H1 (cell line): ENCODE measurements at regions not wholly inside any gene's neighbourhood (a gene's known extent, or its start where the extent isn't known, plus 50 kb on each side); places are given as distances from the start of the nearest gene placed in this dataset.

Source experiments
- CTCF ChIA-PET: fragments of 300-600 bp; sonication (Branson Sonifier 250); formaldehyde crosslinking; loops from one replicate; lab custom pipeline; 2021; ENCODE audit not compliant: partially characterized antibody; lab: Charles Lee
- POLR2A ChIA-PET: fragments of 300-600 bp; sonication (Branson Sonifier 250); formaldehyde crosslinking; loops from one replicate; lab custom pipeline; 2021; ENCODE audit warnings: inconsistent platforms; ENCODE audit not compliant: partially characterized antibody; lab: Charles Lee
- DNase-seq, 2 experiments: peaks; one replicate each; pipeline versions ENCODE4 v3.0.0 to v3.0.0-alpha.2; 2010 to 2022; ENCODE audit warnings: low spot score in 2 of 2, low read depth in 1 of 2, mixed read lengths in 1 of 2
- FAIRE-seq: peaks from 2 replicates; lab custom pipeline; 2011; peaks lifted over from hg19 to GRCh38; lab: Jason Lieb, UNC
- H2AFZ ChIP-seq: 2 replicates; pipeline ENCODE4 v1.8.1; 2012; ENCODE audit warnings: low read length, inconsistent platforms
- H2AK5ac ChIP-seq: 2 replicates; pipeline ENCODE4 v1.6.1; 2013; ENCODE audit warnings: low read depth, low read length
- H2BK120ac ChIP-seq: replicated peaks from 2 replicates; pipeline ENCODE3; 2013; ENCODE audit warnings: low read depth, low read length, inconsistent platforms
- H2BK12ac ChIP-seq: 2 replicates; pipeline ENCODE4 v1.6.1; 2013; ENCODE audit warnings: low read depth, low read length
- H2BK15ac ChIP-seq: 2 replicates; pipeline ENCODE4 v1.6.1; 2013; ENCODE audit warnings: low read length
- H2BK20ac ChIP-seq: 2 replicates; pipeline ENCODE4 v1.6.1; 2013; ENCODE audit warnings: low read length
- H2BK5ac ChIP-seq: 2 replicates; pipeline ENCODE4 v1.6.1; 2013; ENCODE audit warnings: low read depth, low read length
- H3K14ac ChIP-seq: 2 replicates; pipeline ENCODE4 v1.6.1; 2013; ENCODE audit warnings: inconsistent platforms; ENCODE audit not compliant: insufficient read length
- H3K18ac ChIP-seq: 2 replicates; pipeline ENCODE4 v1.6.1; 2013; ENCODE audit warnings: low read length; ENCODE audit errors: extremely low read depth
- H3K23ac ChIP-seq: 2 replicates; pipeline ENCODE4 v1.6.1; 2013; ENCODE audit warnings: inconsistent platforms; ENCODE audit not compliant: insufficient read length
- H3K23me2 ChIP-seq: 2 replicates; pipeline ENCODE4 v1.6.1; 2013; ENCODE audit warnings: low read depth, low read length
- H3K27ac ChIP-seq: 2 replicates; pipeline ENCODE4 v1.6.1; 2011; ENCODE audit warnings: low read depth, low read length, inconsistent platforms
- H3K27me3 ChIP-seq, 4 experiments: replicated peaks in 1 of 4; 1 replicate in 1 of 4; 2 replicates in 3 of 4; pipeline versions ENCODE4 v1.6.1 to v1.8.1; 2011 to 2013; ENCODE audit warnings: low read length in 3 of 4, mild to moderate bottlenecking in 3 of 4, inconsistent platforms in 2 of 4, mixed read lengths in 2 of 4, moderate library complexity in 1 of 4; ENCODE audit not compliant: control insufficient read depth in 3 of 4, insufficient read depth in 3 of 4; ENCODE audit errors: extremely low read depth in 1 of 4
- H3K36me3 ChIP-seq, 4 experiments: 2 replicates each; pipeline versions ENCODE4 v1.6.1 to v1.8.1; 2011 to 2013; ENCODE audit warnings: mild to moderate bottlenecking in 4 of 4, low read length in 3 of 4, moderate library complexity in 2 of 4, control low read depth in 1 of 4, inconsistent platforms in 1 of 4; ENCODE audit not compliant: insufficient read depth in 4 of 4, control insufficient read depth in 2 of 4
- H3K4ac ChIP-seq: replicated peaks from 2 replicates; pipeline ENCODE3; 2013; ENCODE audit warnings: low read length, low read depth, mixed read lengths, inconsistent platforms; ENCODE audit not compliant: insufficient read length
- H3K4me1 ChIP-seq, 4 experiments: replicated peaks in 1 of 4; 1 replicate in 1 of 4; 2 replicates in 3 of 4; pipeline versions ENCODE4 v1.6.1 to v1.8.1; 2011 to 2013; ENCODE audit warnings: low read length in 3 of 4, inconsistent platforms in 2 of 4, mixed read lengths in 1 of 4; ENCODE audit not compliant: insufficient read depth in 4 of 4, control insufficient read depth in 3 of 4
- H3K4me2 ChIP-seq, 2 experiments: 2 replicates each; pipeline versions ENCODE4 v1.6.1 to v1.8.1; 2011 to 2013; ENCODE audit warnings: low read depth in 2 of 2, low read length in 2 of 2, control low read depth in 1 of 2, inconsistent platforms in 1 of 2, mild to moderate bottlenecking in 1 of 2; ENCODE audit not compliant: insufficient read depth in 1 of 2
- H3K4me3 ChIP-seq, 4 experiments: fragments of 200-600, 300-600 bp in 1 of 4; sonication (generic), shearing (Covaris generic), sonication (Bioruptor Twin) in 1 of 4; 2 replicates each; pipeline versions ENCODE4 v1.5.1 to v1.8.1; 2011 to 2016; ENCODE audit warnings: low read length in 4 of 4, low read depth in 3 of 4, control low read depth in 2 of 4, inconsistent platforms in 2 of 4, mild to moderate bottlenecking in 2 of 4, mixed read lengths in 1 of 4, moderate library complexity in 1 of 4; ENCODE audit not compliant: insufficient read depth in 2 of 4; ENCODE audit errors: extremely low read depth in 1 of 4
- H3K56ac ChIP-seq: replicated peaks from 2 replicates; pipeline ENCODE3; 2013; ENCODE audit warnings: low read depth, mild to moderate bottlenecking, mixed read lengths, low read length, inconsistent platforms; ENCODE audit not compliant: insufficient read length
- H3K79me1 ChIP-seq: 2 replicates; pipeline ENCODE4 v1.6.1; 2013; ENCODE audit warnings: low read depth, low read length, control low read depth
- H3K79me2 ChIP-seq, 2 experiments: 2 replicates each; pipeline versions ENCODE4 v1.6.1 to v1.8.1; 2012 to 2013; ENCODE audit warnings: low read length in 2 of 2, mild to moderate bottlenecking in 2 of 2, inconsistent platforms in 1 of 2; ENCODE audit not compliant: insufficient read depth in 2 of 2, control insufficient read depth in 1 of 2
- H3K9ac ChIP-seq, 4 experiments: replicated peaks in 1 of 4; 1 replicate in 1 of 4; 2 replicates in 3 of 4; pipeline versions ENCODE4 v1.6.1 to v1.8.1; 2011 to 2013; ENCODE audit warnings: low read depth in 3 of 4, low read length in 3 of 4, control low read depth in 2 of 4, mild to moderate bottlenecking in 2 of 4, moderate library complexity in 2 of 4, inconsistent platforms in 1 of 4; ENCODE audit errors: extremely low read depth in 1 of 4
- H3K9me3 ChIP-seq, 2 experiments: 2 replicates each; pipeline versions ENCODE4 v1.6.1 to v1.8.1; 2012 to 2013; ENCODE audit warnings: mild to moderate bottlenecking in 2 of 2, moderate library complexity in 2 of 2, control low read depth in 1 of 2, inconsistent platforms in 1 of 2, low read depth in 1 of 2, low read length in 1 of 2, mixed read lengths in 1 of 2; ENCODE audit not compliant: insufficient read depth in 2 of 2
- H4K20me1 ChIP-seq, 2 experiments: replicated peaks in 1 of 2; 2 replicates each; pipeline versions ENCODE3 to v1.8.1; 2011 to 2013; ENCODE audit warnings: inconsistent platforms in 2 of 2, low read length in 2 of 2, mild to moderate bottlenecking in 1 of 2; ENCODE audit not compliant: insufficient read depth in 2 of 2, control insufficient read depth in 1 of 2
- H4K5ac ChIP-seq: 2 replicates; pipeline ENCODE4 v1.6.1; 2013; ENCODE audit warnings: low read length, low read depth, mixed read lengths, inconsistent platforms; ENCODE audit not compliant: insufficient read length
- H4K8ac ChIP-seq: 2 replicates; pipeline ENCODE4 v1.8.0; 2013; ENCODE audit warnings: mild to moderate bottlenecking, moderate library complexity, low read length, inconsistent platforms; ENCODE audit not compliant: insufficient read depth; ENCODE audit errors: extremely low read depth
- H4K91ac ChIP-seq: replicated peaks from 2 replicates; pipeline ENCODE3; 2013; ENCODE audit warnings: low read length, mixed read lengths, inconsistent platforms; ENCODE audit not compliant: insufficient read length
- MAFK ChIP-seq: IDR thresholded peaks from 2 replicates; pipeline ENCODE4 v1.6.1; 2012; ENCODE audit warnings: low read depth, mild to moderate bottlenecking, improper control_type of control experiment, low read length
- MAX ChIP-seq: IDR thresholded peaks from 2 replicates; pipeline ENCODE4 v1.6.1; 2012; ENCODE audit warnings: inconsistent platforms
- NRF1 ChIP-seq: IDR thresholded peaks from 2 replicates; pipeline ENCODE4 v1.6.1; 2011; ENCODE audit warnings: mild to moderate bottlenecking, low read depth, low read length, improper control_type of control experiment
- RNF2 ChIP-seq: fragments of 200-900, 300-1000 bp; sonication (generic); IDR thresholded peaks from 2 replicates; pipeline ENCODE4 v1.7.1; 2016; ENCODE audit warnings: borderline replicate concordance, low read depth, mild to moderate bottlenecking, antibody characterized with exemption, low read length; ENCODE audit not compliant: poor library complexity, severe bottlenecking; ENCODE audit errors: missing control alignments
- TCF12 ChIP-seq: IDR thresholded peaks from 2 replicates; pipeline ENCODE4 v1.6.1; 2011; ENCODE audit warnings: low read depth, mild to moderate bottlenecking, low read length
- TEAD4 ChIP-seq: IDR thresholded peaks from 2 replicates; pipeline ENCODE4 v1.6.1; 2012; ENCODE audit warnings: low read depth, low read length, inconsistent platforms, mixed read lengths
- WGBS, 2 experiments: shearing (Covaris generic) in 1 of 2; methylation state at CpG; one replicate each; pipeline versions ENCODE4 v1.1.6 to v1.1.7; 2013 to 2015; ENCODE audit warnings: low lambda C conversion rate in 2 of 2, mixed read lengths in 2 of 2, inconsistent platforms in 1 of 2, low coverage in 1 of 2, missing lambda C conversion rate in 1 of 2; ENCODE audit not compliant: insufficient replicate concordance in 2 of 2, insufficient coverage in 1 of 2, insufficient read length in 1 of 2; ENCODE audit errors: extremely low coverage in 1 of 2, missing lambda C conversion rate in 1 of 2; 5-methylcytosine and 5-hydroxymethylcytosine counted together

GRCh38 chr11:27210531-27210930 lies 152.5 kb downstream of the CCDC34 start:
- Histone ChIP-seq H2BK120ac (no peak overlapping the region), H3K9ac (no peak overlapping the region), H3K27ac (no peak overlapping the region), H4K8ac (no peak overlapping the region), H3K79me1 (no peaks in the 10 kb centered on the region), H2BK12ac (no peak overlapping the region), H3K4ac (no peak overlapping the region), H2BK15ac (no peak overlapping the region), H2AK5ac (no peak overlapping the region), H3K79me2 (no peaks in the 10 kb centered on the region), H3K56ac (no peak overlapping the region), H3K23me2 (no peaks in the 10 kb centered on the region; the same call in 1 of the 2 replicates), H3K18ac (no peak overlapping the region), H3K23ac (no peak overlapping the region), H2AFZ (no peak overlapping the region), H2BK5ac (no peak overlapping the region), H3K14ac (no peak overlapping the region), H3K4me1 (peaks cover 0 to 1% (median 0%) of the 10 kb centered on the region in 4 experiments; a peak in 1 of 7 replicates), H3K27me3 (no peaks in the 10 kb centered on the region), H3K36me3 (peaks cover 0 to 9% (median 0%) of the 10 kb centered on the region in 4 experiments; a peak in 3 of 8 replicates), H3K4me2 (no peak overlapping the region), H4K91ac (no peak overlapping the region), H2BK20ac (no peak overlapping the region), H4K20me1 (no peaks in the 10 kb centered on the region), H3K9me3 (no peaks in the 10 kb centered on the region), H3K4me3 (no peak overlapping the region), H4K5ac (no peak overlapping the region)
- 70% methylated on average over 5 of the region's 5 CpGs; no CpG with 5 or more reads in 1 of the 2 experiments for WGBS, 2 experiments
- DNase-seq = no peak
- CTCF ChIA-PET = interaction anchor here (0.6 to 5.0 kb wide), 13 partner anchors 9 to 273 kb away, joined by 3 to 47 read pairs (median 4); no protein-coding TSS in a partner anchor
- POLR2A ChIA-PET = no interaction called here
- no peak for FAIRE-seq
- TF ChIP-seq RNF2 (no peak), TCF12 (no peak), TEAD4 (no peak), NRF1 (no peak), MAX (no peak), MAFK (no peak)
